H1 (cell line): ENCODE measurements at regions not wholly inside any gene's neighbourhood (a gene's known extent, or its start where the extent isn't known, plus 50 kb on each side); places are given as distances from the start of the nearest gene placed in this dataset.

Source experiments
- CTBP2 ChIP-seq: IDR thresholded peaks from 2 replicates; pipeline ENCODE4 v1.7.0; 2011; ENCODE audit warnings: borderline replicate concordance, mild to moderate bottlenecking, moderate library complexity, mixed read lengths, low read length; ENCODE audit not compliant: insufficient read depth, insufficient read length
- SP2 ChIP-seq: IDR thresholded peaks from 2 replicates; pipeline ENCODE4 v1.6.1; 2012; ENCODE audit warnings: mild to moderate bottlenecking, low read length, inconsistent platforms
- YY1 ChIP-seq: IDR thresholded peaks from 2 replicates; pipeline ENCODE4 v1.6.1; 2011; ENCODE audit warnings: low read depth, mild to moderate bottlenecking, low read length
- TF ChIP-seq, protein P1 (sequence below): fragments of 300-600 bp; sonication (generic); IDR thresholded peaks from 2 replicates; pipeline ENCODE4 v1.7.1; 2012; ENCODE audit warnings: low read length, moderate library complexity, mild to moderate bottlenecking, inconsistent platforms; ENCODE audit not compliant: insufficient replicate concordance
- TF ChIP-seq, protein P2 (sequence below): IDR thresholded peaks from 2 replicates; pipeline ENCODE4 v1.6.1; 2012; ENCODE audit warnings: low read length, inconsistent platforms

DNA sequence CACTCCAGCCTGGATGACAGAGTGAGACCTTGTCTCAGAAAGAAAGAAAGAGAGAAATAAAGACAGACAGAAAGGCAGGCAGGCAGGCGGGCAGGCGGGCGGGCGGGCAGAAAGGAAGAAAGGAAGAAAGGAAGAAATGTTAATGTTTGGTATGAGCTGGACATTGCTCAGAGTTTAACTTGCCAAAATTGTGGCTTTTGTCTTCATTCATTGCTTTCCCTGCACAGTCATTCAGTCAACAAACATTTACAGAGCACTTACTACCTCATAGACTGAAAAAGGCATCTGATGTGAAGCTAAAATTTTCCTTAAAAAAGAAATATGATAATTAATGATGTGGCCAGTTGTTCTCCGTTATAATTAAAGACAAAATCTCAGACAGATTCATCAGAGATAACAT is 247.1 kb downstream of the SPTSSA start (continued):
- no peak for TF ChIP-seq YY1
- TF ChIP-seq, protein P1, sequence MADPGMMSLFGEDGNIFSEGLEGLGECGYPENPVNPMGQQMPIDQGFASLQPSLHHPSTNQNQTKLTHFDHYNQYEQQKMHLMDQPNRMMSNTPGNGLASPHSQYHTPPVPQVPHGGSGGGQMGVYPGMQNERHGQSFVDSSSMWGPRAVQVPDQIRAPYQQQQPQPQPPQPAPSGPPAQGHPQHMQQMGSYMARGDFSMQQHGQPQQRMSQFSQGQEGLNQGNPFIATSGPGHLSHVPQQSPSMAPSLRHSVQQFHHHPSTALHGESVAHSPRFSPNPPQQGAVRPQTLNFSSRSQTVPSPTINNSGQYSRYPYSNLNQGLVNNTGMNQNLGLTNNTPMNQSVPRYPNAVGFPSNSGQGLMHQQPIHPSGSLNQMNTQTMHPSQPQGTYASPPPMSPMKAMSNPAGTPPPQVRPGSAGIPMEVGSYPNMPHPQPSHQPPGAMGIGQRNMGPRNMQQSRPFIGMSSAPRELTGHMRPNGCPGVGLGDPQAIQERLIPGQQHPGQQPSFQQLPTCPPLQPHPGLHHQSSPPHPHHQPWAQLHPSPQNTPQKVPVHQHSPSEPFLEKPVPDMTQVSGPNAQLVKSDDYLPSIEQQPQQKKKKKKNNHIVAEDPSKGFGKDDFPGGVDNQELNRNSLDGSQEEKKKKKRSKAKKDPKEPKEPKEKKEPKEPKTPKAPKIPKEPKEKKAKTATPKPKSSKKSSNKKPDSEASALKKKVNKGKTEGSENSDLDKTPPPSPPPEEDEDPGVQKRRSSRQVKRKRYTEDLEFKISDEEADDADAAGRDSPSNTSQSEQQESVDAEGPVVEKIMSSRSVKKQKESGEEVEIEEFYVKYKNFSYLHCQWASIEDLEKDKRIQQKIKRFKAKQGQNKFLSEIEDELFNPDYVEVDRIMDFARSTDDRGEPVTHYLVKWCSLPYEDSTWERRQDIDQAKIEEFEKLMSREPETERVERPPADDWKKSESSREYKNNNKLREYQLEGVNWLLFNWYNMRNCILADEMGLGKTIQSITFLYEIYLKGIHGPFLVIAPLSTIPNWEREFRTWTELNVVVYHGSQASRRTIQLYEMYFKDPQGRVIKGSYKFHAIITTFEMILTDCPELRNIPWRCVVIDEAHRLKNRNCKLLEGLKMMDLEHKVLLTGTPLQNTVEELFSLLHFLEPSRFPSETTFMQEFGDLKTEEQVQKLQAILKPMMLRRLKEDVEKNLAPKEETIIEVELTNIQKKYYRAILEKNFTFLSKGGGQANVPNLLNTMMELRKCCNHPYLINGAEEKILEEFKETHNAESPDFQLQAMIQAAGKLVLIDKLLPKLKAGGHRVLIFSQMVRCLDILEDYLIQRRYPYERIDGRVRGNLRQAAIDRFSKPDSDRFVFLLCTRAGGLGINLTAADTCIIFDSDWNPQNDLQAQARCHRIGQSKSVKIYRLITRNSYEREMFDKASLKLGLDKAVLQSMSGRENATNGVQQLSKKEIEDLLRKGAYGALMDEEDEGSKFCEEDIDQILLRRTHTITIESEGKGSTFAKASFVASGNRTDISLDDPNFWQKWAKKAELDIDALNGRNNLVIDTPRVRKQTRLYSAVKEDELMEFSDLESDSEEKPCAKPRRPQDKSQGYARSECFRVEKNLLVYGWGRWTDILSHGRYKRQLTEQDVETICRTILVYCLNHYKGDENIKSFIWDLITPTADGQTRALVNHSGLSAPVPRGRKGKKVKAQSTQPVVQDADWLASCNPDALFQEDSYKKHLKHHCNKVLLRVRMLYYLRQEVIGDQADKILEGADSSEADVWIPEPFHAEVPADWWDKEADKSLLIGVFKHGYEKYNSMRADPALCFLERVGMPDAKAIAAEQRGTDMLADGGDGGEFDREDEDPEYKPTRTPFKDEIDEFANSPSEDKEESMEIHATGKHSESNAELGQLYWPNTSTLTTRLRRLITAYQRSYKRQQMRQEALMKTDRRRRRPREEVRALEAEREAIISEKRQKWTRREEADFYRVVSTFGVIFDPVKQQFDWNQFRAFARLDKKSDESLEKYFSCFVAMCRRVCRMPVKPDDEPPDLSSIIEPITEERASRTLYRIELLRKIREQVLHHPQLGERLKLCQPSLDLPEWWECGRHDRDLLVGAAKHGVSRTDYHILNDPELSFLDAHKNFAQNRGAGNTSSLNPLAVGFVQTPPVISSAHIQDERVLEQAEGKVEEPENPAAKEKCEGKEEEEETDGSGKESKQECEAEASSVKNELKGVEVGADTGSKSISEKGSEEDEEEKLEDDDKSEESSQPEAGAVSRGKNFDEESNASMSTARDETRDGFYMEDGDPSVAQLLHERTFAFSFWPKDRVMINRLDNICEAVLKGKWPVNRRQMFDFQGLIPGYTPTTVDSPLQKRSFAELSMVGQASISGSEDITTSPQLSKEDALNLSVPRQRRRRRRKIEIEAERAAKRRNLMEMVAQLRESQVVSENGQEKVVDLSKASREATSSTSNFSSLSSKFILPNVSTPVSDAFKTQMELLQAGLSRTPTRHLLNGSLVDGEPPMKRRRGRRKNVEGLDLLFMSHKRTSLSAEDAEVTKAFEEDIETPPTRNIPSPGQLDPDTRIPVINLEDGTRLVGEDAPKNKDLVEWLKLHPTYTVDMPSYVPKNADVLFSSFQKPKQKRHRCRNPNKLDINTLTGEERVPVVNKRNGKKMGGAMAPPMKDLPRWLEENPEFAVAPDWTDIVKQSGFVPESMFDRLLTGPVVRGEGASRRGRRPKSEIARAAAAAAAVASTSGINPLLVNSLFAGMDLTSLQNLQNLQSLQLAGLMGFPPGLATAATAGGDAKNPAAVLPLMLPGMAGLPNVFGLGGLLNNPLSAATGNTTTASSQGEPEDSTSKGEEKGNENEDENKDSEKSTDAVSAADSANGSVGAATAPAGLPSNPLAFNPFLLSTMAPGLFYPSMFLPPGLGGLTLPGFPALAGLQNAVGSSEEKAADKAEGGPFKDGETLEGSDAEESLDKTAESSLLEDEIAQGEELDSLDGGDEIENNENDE, result no peak
- TF ChIP-seq SP2, result no peak
- TF ChIP-seq, protein P2, sequence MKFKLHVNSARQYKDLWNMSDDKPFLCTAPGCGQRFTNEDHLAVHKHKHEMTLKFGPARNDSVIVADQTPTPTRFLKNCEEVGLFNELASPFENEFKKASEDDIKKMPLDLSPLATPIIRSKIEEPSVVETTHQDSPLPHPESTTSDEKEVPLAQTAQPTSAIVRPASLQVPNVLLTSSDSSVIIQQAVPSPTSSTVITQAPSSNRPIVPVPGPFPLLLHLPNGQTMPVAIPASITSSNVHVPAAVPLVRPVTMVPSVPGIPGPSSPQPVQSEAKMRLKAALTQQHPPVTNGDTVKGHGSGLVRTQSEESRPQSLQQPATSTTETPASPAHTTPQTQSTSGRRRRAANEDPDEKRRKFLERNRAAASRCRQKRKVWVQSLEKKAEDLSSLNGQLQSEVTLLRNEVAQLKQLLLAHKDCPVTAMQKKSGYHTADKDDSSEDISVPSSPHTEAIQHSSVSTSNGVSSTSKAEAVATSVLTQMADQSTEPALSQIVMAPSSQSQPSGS, result no peak
- no peak for TF ChIP-seq CTBP2
